K562 (cell line): ENCODE measurements at regions not wholly inside any gene's neighbourhood (a gene's known extent, or its start where the extent isn't known, plus 50 kb on each side); places are given as distances from the start of the nearest gene placed in this dataset.

Experiments used
- NELFE ChIP-seq: IDR thresholded peaks from 2 replicates; pipeline ENCODE4 v1.6.1; 2011; ENCODE audit warnings: mild to moderate bottlenecking; ENCODE audit not compliant: insufficient read depth, insufficient read length
- PHB2 ChIP-seq: fragments of 450-650 bp; IDR thresholded peaks from 2 replicates; pipeline ENCODE4 v1.6.1; 2017; ENCODE audit warnings: low read depth
- TF ChIP-seq, protein P1 (sequence below): fragments of 450-650 bp; IDR thresholded peaks from 2 replicates; pipeline ENCODE4 v1.6.1; 2016; ENCODE audit warnings: mild to moderate bottlenecking, moderate library complexity

DNA sequence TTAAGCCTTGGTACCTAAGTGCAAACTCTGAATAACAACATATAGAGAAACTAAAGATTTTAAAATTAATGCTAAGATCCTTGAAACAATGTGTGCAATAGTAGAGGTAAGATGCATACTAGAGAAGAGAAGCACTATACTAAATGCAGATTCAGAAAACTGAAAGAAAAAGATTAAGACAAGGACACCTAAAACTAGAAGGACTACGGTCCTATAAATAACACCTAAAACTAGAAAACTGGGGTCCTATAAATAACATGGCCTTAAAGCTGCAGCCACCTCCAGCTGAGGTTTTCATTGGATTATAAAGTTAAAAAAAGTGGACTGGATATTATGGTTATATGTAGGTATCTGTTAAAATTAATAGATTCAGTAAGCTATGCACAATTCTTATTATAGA lies 320.9 kb downstream of the IPMK start (continued):
- TF ChIP-seq, protein P1, sequence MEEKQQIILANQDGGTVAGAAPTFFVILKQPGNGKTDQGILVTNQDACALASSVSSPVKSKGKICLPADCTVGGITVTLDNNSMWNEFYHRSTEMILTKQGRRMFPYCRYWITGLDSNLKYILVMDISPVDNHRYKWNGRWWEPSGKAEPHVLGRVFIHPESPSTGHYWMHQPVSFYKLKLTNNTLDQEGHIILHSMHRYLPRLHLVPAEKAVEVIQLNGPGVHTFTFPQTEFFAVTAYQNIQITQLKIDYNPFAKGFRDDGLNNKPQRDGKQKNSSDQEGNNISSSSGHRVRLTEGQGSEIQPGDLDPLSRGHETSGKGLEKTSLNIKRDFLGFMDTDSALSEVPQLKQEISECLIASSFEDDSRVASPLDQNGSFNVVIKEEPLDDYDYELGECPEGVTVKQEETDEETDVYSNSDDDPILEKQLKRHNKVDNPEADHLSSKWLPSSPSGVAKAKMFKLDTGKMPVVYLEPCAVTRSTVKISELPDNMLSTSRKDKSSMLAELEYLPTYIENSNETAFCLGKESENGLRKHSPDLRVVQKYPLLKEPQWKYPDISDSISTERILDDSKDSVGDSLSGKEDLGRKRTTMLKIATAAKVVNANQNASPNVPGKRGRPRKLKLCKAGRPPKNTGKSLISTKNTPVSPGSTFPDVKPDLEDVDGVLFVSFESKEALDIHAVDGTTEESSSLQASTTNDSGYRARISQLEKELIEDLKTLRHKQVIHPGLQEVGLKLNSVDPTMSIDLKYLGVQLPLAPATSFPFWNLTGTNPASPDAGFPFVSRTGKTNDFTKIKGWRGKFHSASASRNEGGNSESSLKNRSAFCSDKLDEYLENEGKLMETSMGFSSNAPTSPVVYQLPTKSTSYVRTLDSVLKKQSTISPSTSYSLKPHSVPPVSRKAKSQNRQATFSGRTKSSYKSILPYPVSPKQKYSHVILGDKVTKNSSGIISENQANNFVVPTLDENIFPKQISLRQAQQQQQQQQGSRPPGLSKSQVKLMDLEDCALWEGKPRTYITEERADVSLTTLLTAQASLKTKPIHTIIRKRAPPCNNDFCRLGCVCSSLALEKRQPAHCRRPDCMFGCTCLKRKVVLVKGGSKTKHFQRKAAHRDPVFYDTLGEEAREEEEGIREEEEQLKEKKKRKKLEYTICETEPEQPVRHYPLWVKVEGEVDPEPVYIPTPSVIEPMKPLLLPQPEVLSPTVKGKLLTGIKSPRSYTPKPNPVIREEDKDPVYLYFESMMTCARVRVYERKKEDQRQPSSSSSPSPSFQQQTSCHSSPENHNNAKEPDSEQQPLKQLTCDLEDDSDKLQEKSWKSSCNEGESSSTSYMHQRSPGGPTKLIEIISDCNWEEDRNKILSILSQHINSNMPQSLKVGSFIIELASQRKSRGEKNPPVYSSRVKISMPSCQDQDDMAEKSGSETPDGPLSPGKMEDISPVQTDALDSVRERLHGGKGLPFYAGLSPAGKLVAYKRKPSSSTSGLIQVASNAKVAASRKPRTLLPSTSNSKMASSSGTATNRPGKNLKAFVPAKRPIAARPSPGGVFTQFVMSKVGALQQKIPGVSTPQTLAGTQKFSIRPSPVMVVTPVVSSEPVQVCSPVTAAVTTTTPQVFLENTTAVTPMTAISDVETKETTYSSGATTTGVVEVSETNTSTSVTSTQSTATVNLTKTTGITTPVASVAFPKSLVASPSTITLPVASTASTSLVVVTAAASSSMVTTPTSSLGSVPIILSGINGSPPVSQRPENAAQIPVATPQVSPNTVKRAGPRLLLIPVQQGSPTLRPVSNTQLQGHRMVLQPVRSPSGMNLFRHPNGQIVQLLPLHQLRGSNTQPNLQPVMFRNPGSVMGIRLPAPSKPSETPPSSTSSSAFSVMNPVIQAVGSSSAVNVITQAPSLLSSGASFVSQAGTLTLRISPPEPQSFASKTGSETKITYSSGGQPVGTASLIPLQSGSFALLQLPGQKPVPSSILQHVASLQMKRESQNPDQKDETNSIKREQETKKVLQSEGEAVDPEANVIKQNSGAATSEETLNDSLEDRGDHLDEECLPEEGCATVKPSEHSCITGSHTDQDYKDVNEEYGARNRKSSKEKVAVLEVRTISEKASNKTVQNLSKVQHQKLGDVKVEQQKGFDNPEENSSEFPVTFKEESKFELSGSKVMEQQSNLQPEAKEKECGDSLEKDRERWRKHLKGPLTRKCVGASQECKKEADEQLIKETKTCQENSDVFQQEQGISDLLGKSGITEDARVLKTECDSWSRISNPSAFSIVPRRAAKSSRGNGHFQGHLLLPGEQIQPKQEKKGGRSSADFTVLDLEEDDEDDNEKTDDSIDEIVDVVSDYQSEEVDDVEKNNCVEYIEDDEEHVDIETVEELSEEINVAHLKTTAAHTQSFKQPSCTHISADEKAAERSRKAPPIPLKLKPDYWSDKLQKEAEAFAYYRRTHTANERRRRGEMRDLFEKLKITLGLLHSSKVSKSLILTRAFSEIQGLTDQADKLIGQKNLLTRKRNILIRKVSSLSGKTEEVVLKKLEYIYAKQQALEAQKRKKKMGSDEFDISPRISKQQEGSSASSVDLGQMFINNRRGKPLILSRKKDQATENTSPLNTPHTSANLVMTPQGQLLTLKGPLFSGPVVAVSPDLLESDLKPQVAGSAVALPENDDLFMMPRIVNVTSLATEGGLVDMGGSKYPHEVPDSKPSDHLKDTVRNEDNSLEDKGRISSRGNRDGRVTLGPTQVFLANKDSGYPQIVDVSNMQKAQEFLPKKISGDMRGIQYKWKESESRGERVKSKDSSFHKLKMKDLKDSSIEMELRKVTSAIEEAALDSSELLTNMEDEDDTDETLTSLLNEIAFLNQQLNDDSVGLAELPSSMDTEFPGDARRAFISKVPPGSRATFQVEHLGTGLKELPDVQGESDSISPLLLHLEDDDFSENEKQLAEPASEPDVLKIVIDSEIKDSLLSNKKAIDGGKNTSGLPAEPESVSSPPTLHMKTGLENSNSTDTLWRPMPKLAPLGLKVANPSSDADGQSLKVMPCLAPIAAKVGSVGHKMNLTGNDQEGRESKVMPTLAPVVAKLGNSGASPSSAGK = no peak
- TF ChIP-seq PHB2 (no peak), NELFE (no peak)
